Prostate gland (tissue), 2 donors: ENCODE measurements at regions not wholly inside any gene's neighbourhood (a gene's known extent, or its start where the extent isn't known, plus 50 kb on each side); places are given as distances from the start of the nearest gene placed in this dataset.

Experiments used
- CTCF ChIP-seq, 4 experiments: fragments of 200-600 bp in 2 of 4; fragments of 450-650 bp in 2 of 4; sonication (generic) in 2 of 4; IDR thresholded peaks; 1 replicate in 3 of 4; 2 replicates in 1 of 4; pipeline ENCODE4 v1.5.1; 2016 to 2019; ENCODE audit warnings: antibody characterized with exemption in 4 of 4, mild to moderate bottlenecking in 2 of 4, moderate library complexity in 2 of 4
- POLR2A ChIP-seq: fragments of 450-650 bp; IDR thresholded peaks from one replicate; pipeline ENCODE4 v1.6.1; 2016; ENCODE audit warnings: antibody characterized with exemption, mild to moderate bottlenecking

GRCh38 chr12:45522227-45522626, 207.3 kb upstream of the ARID2 start:
- TF ChIP-seq CTCF (IDR thresholded peaks at IDR 0.05) (no peak), POLR2A (no peak)
